Fibroblast of the aortic adventitia (primary cell): ENCODE measurements at regions not wholly inside any gene's neighbourhood (a gene's known extent, or its start where the extent isn't known, plus 50 kb on each side); places are given as distances from the start of the nearest gene placed in this dataset.
"Not testable (repeated sequence)": the region's sequence is repeated elsewhere in the genome, so short reads cannot be mapped to it uniquely, and the experiment has no call there.

Experiments used
- DNase-seq: peaks from one replicate; pipeline ENCODE4 v3.0.0-alpha.2; 2010; ENCODE audit warnings: low read depth
- H3K4me3 ChIP-seq: 2 replicates; pipeline ENCODE4 v1.5.1; 2011; ENCODE audit warnings: low read depth, mild to moderate bottlenecking, control low read depth, low read length, moderate library complexity
- TF ChIP-seq, protein P1 (sequence below): IDR thresholded peaks from 2 replicates; pipeline ENCODE4 v1.5.1; 2011; ENCODE audit warnings: mild to moderate bottlenecking, low read length, control low read depth, inconsistent platforms; ENCODE audit not compliant: insufficient read depth

DNA sequence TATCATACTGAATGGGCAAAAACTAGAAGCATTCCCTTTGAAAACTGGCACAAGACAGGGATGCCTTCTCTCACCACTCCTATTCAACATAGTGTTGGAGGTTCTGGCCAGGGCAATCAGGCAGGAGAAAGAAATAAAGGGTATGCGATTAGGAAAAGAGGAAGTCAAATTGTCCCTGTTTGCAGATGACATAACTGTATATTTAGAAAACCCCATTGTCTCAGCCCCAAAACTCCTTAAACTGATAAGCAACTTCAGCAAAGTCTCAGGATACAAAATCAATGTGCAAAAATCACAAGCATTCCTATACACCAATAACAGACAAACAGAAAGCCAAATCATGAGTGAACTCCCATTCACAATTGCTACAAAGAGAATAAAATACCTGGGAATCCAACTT, 52.5 kb upstream of the CCDC71L start:
- H3K4me3 ChIP-seq, DNase-seq: not testable (repeated sequence)

DNA sequence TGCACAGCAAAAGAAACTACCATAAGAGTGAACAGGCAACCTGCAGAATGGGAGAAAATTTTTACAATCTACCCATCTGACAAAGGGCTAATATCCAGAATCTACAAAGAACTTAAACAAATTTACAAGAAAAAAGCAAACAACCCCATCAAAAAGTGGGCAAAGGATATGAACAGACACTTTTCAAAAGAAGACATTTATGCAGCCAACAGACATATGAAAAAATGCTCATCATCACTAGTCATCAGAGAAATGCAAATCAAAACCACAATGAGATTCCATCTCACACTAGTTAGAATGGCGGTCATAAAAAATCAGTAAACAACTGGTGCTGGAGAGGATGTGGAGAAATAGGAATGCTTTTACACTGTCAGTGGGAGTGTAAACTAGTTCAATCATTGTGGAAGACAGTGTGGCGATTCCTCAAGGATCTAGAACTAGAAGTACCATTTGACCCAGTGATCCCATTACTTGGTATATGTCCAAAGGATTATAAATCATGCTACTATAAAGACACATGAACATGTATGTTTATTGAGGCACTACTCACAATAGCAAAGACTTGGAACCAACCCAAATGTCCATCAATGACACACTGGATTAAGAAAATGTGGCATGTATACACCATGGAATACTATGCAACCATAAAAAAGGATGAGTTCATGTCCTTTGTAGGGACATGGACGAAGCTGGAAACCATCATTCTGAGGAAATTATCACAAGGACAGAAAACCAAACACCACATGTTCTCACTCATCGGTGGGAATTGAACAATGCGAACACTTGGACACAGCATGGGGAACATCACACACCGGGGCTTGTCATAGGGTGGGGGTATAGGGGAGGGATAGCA, 53.9 kb upstream of the CCDC71L start:
- DNase-seq: not testable (repeated sequence)

DNA sequence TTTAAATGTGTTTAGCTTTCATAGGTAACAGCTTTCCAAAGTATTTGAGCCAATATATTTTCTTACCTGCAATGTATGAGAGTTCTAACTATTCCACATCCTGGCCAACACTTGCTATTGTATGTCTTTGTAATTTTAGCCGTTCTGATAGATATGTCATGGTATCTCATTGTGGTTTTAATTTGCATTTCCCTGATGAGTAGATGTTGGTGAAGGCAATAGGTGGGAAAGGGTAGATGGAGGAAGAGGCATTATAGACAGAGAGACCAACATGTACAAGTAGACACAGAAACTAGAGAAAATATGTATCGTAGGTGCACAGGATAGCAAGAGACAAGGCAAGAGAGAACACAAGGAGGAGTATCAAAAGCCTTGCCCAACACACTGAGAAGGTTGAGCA, 54.8 kb upstream of the CCDC71L start:
- DNase-seq: no peak
- no peak overlapping the region for H3K4me3 ChIP-seq
- TF ChIP-seq, protein P1, sequence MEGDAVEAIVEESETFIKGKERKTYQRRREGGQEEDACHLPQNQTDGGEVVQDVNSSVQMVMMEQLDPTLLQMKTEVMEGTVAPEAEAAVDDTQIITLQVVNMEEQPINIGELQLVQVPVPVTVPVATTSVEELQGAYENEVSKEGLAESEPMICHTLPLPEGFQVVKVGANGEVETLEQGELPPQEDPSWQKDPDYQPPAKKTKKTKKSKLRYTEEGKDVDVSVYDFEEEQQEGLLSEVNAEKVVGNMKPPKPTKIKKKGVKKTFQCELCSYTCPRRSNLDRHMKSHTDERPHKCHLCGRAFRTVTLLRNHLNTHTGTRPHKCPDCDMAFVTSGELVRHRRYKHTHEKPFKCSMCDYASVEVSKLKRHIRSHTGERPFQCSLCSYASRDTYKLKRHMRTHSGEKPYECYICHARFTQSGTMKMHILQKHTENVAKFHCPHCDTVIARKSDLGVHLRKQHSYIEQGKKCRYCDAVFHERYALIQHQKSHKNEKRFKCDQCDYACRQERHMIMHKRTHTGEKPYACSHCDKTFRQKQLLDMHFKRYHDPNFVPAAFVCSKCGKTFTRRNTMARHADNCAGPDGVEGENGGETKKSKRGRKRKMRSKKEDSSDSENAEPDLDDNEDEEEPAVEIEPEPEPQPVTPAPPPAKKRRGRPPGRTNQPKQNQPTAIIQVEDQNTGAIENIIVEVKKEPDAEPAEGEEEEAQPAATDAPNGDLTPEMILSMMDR: no peak

More for the DNA sequence above, 53.9 kb upstream of the CCDC71L start:
- H3K4me3 ChIP-seq: not testable (repeated sequence)

DNA sequence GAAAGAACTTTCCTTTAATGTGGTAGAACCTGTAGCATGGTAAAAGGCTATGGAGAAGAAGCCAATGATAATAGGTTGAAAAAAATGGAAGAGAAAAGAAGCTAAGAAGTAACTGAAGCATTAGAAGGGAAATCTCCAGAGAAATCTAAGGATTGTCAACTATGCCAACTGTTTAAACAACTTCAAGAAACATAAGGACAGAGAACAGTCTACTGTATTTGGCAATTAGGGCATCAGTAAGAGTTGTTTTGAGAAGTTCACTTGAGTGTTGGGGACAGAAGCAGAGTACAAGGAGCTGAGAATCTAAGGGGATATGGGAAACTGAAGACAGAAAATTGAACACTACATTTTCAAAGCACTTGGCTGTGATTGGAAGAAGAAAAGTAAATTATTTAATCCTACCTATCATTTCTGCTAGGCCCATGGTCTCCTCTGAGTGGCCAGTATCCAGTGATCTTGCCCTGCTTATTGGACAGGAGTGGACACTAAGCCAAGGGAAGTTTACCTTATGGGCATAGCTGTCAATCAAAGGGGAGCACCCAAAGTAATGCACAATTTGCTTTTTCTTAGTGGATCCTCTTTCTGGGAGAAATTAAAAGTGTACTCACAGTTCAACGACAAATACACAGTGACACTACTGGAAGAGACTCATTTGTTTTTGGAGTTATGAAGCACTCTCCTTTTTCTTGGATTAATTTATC, 56.4 kb upstream of the CCDC71L start:
- TF ChIP-seq, protein P1: no peak
- DNase-seq: no peak
- no peak overlapping the region for H3K4me3 ChIP-seq

DNA sequence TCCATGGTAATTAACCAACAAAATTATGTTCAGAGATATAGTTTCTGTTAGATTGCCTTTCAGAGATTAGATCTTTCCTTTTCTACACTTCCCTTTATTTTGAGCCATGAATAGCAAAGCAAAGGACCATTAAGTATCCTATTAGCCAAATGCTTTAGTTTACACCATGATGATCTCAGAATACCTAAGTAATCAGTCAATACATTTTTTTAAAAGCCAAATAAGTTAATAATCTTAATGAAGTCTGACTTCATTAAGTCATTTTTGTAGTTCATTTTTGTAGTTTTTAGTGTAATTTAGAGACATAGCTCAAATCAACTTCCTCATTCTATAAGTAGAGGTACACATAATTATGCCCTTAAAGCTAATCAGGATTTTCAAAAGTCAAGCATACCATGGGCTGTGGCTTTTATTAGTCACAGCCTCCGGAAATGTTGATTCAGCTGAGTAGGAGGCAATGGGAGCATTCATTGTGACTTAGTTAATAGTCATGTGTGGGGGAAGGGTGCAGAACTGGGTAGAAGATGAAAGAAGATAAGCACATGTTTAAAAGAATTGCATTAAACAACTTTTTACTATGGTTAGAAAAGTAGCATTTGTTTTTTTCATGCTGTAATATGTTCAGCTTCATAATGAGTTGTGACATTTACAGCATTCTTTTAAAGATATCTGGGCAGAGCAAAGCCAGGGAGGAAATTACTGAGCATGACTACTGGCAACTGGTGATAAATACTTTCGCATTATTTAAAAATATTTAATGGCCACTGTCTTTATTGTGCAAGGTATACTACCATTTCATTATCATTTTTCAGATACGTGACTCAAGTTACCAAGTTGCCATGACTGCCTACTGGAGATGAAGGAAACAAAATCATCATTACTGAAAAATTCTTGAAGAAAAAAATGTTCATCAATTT, 57.3 kb upstream of the CCDC71L start:
- TF ChIP-seq, protein P1: no peak
- no peak overlapping the region for H3K4me3 ChIP-seq
- peak; percentile 98 for DNase-seq

DNA sequence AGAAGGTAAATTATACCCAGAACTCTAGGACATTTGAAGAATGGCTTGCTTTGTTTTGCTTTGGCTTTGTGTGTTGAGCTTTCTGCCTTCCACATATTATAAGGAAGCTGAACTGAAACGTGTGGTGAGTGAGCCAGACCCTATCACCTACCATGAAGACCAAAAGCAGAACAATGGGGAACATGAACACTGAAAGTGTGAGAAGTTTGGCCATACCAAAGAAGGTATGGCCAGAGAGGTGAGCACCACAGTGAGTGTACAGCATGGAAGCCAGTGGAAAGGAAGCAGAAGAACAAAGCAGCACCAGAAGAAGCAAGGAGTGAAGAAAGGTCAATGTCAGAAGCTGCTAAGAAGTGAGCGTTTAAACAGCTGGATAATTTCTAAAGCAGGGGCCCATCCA, 59.7 kb upstream of the CCDC71L start:
- TF ChIP-seq, protein P1: no peak
- no peak for DNase-seq

DNA sequence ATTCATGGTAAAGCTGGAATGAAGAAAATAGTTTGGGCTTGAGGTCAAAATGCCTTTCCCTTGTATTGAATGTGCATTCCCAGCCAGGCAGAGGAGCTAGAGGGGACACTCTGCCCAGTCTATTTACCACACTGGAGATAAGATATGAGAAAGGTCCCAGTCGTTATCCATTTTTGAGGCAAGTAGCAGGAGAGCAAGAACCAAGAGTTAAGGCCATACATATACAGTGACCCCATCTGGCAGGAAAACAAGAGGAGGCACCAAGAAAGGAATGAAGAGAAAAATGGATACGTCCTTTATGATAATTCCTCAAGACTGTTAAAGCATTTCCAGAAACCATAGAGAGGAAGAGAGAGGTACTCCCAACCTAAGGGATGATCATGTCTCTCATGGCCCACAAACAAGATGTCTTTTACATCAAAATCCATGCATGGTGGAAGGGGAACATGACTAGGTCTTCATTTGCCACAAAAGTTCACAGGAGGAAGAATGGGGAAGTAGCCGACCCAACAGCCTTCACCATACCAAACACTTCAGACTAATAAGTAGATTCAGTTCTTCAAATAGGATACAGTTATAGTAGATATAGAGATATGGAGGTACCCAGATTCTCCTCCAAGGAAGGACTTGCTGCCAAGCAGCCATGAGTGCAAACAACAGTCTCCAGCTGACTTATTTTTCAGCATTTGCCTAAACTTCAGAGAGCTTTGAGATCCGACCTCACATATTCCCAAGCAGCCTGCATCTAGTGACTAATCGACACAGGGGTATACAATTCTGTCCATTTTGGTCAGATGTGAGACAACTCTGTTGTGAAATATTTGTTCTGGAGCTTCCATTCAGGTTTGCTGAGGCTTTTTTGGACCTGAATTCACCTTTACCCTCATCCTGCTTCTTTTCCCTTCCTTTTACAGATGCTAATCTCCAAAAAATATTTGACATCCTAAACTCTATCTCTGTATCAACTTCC, 61.1 kb upstream of the CCDC71L start:
- no peak overlapping the region for H3K4me3 ChIP-seq
- TF ChIP-seq, protein P1: no peak
- no peak for DNase-seq

More for the DNA sequence above, 59.7 kb upstream of the CCDC71L start:
- no peak overlapping the region for H3K4me3 ChIP-seq
